OCI-LY3 (cell line): ENCODE measurements at regions not wholly inside any gene's neighbourhood (a gene's known extent, or its start where the extent isn't known, plus 50 kb on each side); places are given as distances from the start of the nearest gene placed in this dataset.

Experiments
- H2AFZ ChIP-seq: fragments of 200-600, 300-600 bp; shearing (Covaris generic); 2 replicates; pipeline ENCODE4 v1.6.0; 2014; ENCODE audit warnings: antibody characterized with exemption, low read depth, low read length
- H3K27ac ChIP-seq: fragments of 200-600, 300-600 bp; sonication (generic); 2 replicates; pipeline ENCODE4 v1.5.1; 2014; ENCODE audit warnings: mild to moderate bottlenecking, low read length, moderate library complexity, mixed read lengths
- H3K27me3 ChIP-seq: fragments of 200-600, 300-600 bp; sonication (generic); 2 replicates; pipeline ENCODE4 v1.6.1; 2014; ENCODE audit warnings: low read depth, low read length, mixed read lengths
- H3K36me3 ChIP-seq: fragments of 200-600, 300-600 bp; sonication (generic); replicated peaks from 2 replicates; pipeline ENCODE3; 2014; ENCODE audit warnings: low read depth, low read length, mixed read lengths
- H3K4me1 ChIP-seq: fragments of 300-600, 200-600 bp; sonication (generic); 2 replicates; pipeline ENCODE4 v1.6.1; 2014; ENCODE audit warnings: low read length, mixed read lengths
- H3K4me2 ChIP-seq: fragments of 200-600, 300-600 bp; sonication (generic); 2 replicates; pipeline ENCODE4 v1.6.1; 2014; ENCODE audit warnings: low read length, mixed read lengths
- H3K4me3 ChIP-seq: fragments of 300-600, 200-600 bp; sonication (generic); 2 replicates; pipeline ENCODE4 v1.5.1; 2014; ENCODE audit warnings: antibody characterized with exemption, mild to moderate bottlenecking, low read length, moderate library complexity
- H3K79me2 ChIP-seq: fragments of 300-600, 200-600 bp; shearing (Covaris generic); 2 replicates; pipeline ENCODE4 v1.6.1; 2014; ENCODE audit warnings: mild to moderate bottlenecking, low read length, mixed read lengths
- H3K9ac ChIP-seq: fragments of 300-600, 200-600 bp; shearing (Covaris generic); 2 replicates; pipeline ENCODE4 v1.6.0; 2014; ENCODE audit warnings: mild to moderate bottlenecking, low read length, moderate library complexity
- H3K9me3 ChIP-seq: fragments of 200-600, 300-600 bp; shearing (Covaris generic); 2 replicates; pipeline ENCODE4 v1.6.1; 2014; ENCODE audit warnings: low read length, mixed read lengths; ENCODE audit not compliant: insufficient read depth
- H4K20me1 ChIP-seq: fragments of 200-600, 300-600 bp; sonication (generic); 2 replicates; pipeline ENCODE4 v1.6.1; 2016; ENCODE audit warnings: low read length, mixed read lengths; ENCODE audit not compliant: insufficient read depth
- CTCF ChIP-seq: fragments of 200-600, 300-600 bp; sonication (generic); IDR thresholded peaks from 2 replicates; pipeline ENCODE4 v1.5.1; 2014; ENCODE audit warnings: antibody characterized with exemption, low read length, low read depth
- EZH2phosphoT487 ChIP-seq: fragments of 200-600 bp; shearing (Covaris generic); IDR thresholded peaks from 2 replicates; pipeline ENCODE4 v1.6.1; 2018; ENCODE audit warnings: antibody characterized with exemption, mixed run types, low read depth

- Histone ChIP-seq H3K27me3 (no peaks in the 10 kb centered on the region), H4K20me1 (no peaks in the 10 kb centered on the region), H3K9ac (no peak overlapping the region), H3K27ac (no peak overlapping the region), H2AFZ (no peak overlapping the region), H3K79me2 (no peaks in the 10 kb centered on the region), H3K4me2 (no peak overlapping the region), H3K36me3 (peaks cover 6% of the 10 kb centered on the region), H3K9me3 (no peaks in the 10 kb centered on the region), H3K4me1 (peaks cover 52% of the 10 kb centered on the region), H3K4me3 (no peak overlapping the region)
- TF ChIP-seq EZH2phosphoT487: no peak
- no peak for TF ChIP-seq CTCF
Observed at GRCh38 chr12:88390811-88391210, 189.5 kb downstream of the KITLG start.

GRCh38 chr12:88391556-88391955, 188.7 kb downstream of the KITLG start:
- H3K27me3 ChIP-seq: no peaks in the 10 kb centered on the region
- H3K36me3 ChIP-seq: peaks cover 6% of the 10 kb centered on the region
- TF ChIP-seq CTCF (no peak), EZH2phosphoT487 (no peak)
- H3K4me3 ChIP-seq: no peak overlapping the region
- no peaks in the 10 kb centered on the region for H3K9me3 ChIP-seq
- H3K27ac ChIP-seq: no peak overlapping the region
- peak overlapping the region; percentile 8; the same call in 1 of the 2 replicates for H3K4me2 ChIP-seq
- H3K4me1 ChIP-seq: peaks cover 52% of the 10 kb centered on the region
- no peaks in the 10 kb centered on the region for H3K79me2 ChIP-seq
- no peak overlapping the region for H2AFZ ChIP-seq
- H3K9ac ChIP-seq: no peak overlapping the region
- no peaks in the 10 kb centered on the region for H4K20me1 ChIP-seq

- H2AFZ ChIP-seq: peak overlapping the region; percentile 75; the same call in 1 of the 2 replicates
- H4K20me1 ChIP-seq: no peaks in the 10 kb centered on the region
- H3K9ac ChIP-seq: no peak overlapping the region
- peak overlapping the region; percentile 44 for H3K4me2 ChIP-seq
- H3K9me3 ChIP-seq: no peaks in the 10 kb centered on the region
- TF ChIP-seq EZH2phosphoT487 (no peak), CTCF (peak; percentile 72)
- peaks cover 6% of the 10 kb centered on the region for H3K36me3 ChIP-seq
- no peak overlapping the region for H3K27ac ChIP-seq
- no peaks in the 10 kb centered on the region for H3K79me2 ChIP-seq
- H3K27me3 ChIP-seq: no peaks in the 10 kb centered on the region
- 0 out of 2 replicates have a peak overlapping the region, but pooled peaks have one; percentile 33 for H3K4me3 ChIP-seq
- H3K4me1 ChIP-seq: peaks cover 50% of the 10 kb centered on the region
Observed at GRCh38 chr12:88393017-88393767, 187.1 kb downstream of the KITLG start.

GRCh38 chr12:88398031-88398430, 182.2 kb downstream of the KITLG start:
- no peaks in the 10 kb centered on the region for H3K36me3 ChIP-seq
- H4K20me1 ChIP-seq: no peaks in the 10 kb centered on the region
- H3K4me2 ChIP-seq: no peak overlapping the region
- TF ChIP-seq EZH2phosphoT487 (no peak), CTCF (no peak)
- H3K9ac ChIP-seq: no peak overlapping the region
- H3K9me3 ChIP-seq: no peaks in the 10 kb centered on the region
- H3K27ac ChIP-seq: no peak overlapping the region
- no peaks in the 10 kb centered on the region for H3K79me2 ChIP-seq
- H2AFZ ChIP-seq: no peak overlapping the region
- H3K4me3 ChIP-seq: no peak overlapping the region
- no peaks in the 10 kb centered on the region for H3K27me3 ChIP-seq
- H3K4me1 ChIP-seq: peaks cover 20% of the 10 kb centered on the region
